ENCODE measurements at regions not wholly inside any gene's neighbourhood (a gene's known extent, or its start where the extent isn't known, plus 50 kb on each side); places are given as distances from the start of the nearest gene placed in this dataset.

DNA sequence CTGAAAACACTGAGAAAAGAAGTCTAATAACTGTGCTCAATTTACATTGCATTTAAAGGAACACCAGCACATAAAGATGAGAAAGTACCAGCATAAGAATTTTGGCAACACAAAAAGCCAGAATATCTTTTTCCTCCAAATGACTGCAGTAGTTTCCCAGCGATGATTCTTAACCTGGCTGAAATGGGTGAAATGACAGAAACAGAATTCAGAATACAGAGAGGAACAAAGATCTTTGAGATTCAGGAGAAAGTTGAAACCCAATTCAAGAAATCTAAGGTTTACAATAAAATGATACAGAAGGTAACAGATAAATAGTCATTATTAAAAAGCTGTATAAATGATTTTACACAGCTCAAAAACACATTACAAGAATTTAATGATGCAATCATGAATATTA is 197.0 kb upstream of the EYS start:
- DNase-seq, result no peak
- Mint-ChIP-seq H3K4me1 (ENCODE audit: low read depth) (no peaks in the 10 kb centered on the region), H3K4me3 (no peak overlapping the region), H3K36me3 (ENCODE audit: low read depth) (no peaks in the 10 kb centered on the region), H3K27ac (no peak overlapping the region), H3K9me3 (peaks cover 35% of the 10 kb centered on the region), H3K27me3 (ENCODE audit: insufficient read depth) (no peaks in the 10 kb centered on the region)
- no peak for TF ChIP-seq CTCF (IDR thresholded peaks at IDR 0.05)

GRCh38 chr6:65900928-65901327 is 193.9 kb upstream of the EYS start:
- Mint-ChIP-seq H3K4me3 (no peak overlapping the region), H3K4me1 (ENCODE audit: low read depth) (no peaks in the 10 kb centered on the region), H3K27me3 (ENCODE audit: insufficient read depth) (no peaks in the 10 kb centered on the region; the same call in 1 of the 2 replicates)

DNA sequence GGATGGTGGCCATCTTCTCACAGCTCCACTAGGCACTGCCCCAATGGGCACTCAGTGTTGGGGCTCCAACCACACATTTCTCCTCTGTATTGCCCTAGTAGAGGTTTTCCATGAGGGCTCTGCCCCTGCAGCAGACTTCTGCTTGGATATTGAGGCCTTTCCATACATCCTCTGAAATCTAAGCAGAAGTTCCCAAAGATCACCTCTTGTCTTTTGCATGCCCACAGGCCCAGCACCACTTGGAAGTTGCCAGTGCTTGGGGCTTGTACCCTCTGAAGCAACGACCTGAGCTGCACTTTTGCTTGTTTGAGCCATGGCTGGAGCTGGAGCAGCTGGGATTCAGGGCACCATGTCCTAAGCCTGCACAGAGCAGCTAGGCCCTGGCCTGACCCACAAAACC is 189.1 kb upstream of the EYS start:
- H3K27me3 Mint-ChIP-seq (ENCODE audit: insufficient read depth), result no peaks in the 10 kb centered on the region; the same call in 1 of the 2 replicates
- H3K27ac Mint-ChIP-seq, result no peak overlapping the region
- TF ChIP-seq CTCF (IDR thresholded peaks at IDR 0.05), result no peak
- no peaks in the 10 kb centered on the region for H3K36me3 Mint-ChIP-seq (ENCODE audit: low read depth)
- no peak overlapping the region for H3K4me3 Mint-ChIP-seq
- peaks cover 32% of the 10 kb centered on the region for H3K9me3 Mint-ChIP-seq
- no peak for DNase-seq
- H3K4me1 Mint-ChIP-seq (ENCODE audit: low read depth), result no peaks in the 10 kb centered on the region

More at GRCh38 chr6:65900928-65901327, 193.9 kb upstream of the EYS start:
- Mint-ChIP-seq H3K27ac (no peak overlapping the region), H3K36me3 (ENCODE audit: low read depth) (no peaks in the 10 kb centered on the region), H3K9me3 (peaks cover 45% of the 10 kb centered on the region)
- DNase-seq, result no peak
- TF ChIP-seq CTCF (IDR thresholded peaks at IDR 0.05), result no peak

DNA sequence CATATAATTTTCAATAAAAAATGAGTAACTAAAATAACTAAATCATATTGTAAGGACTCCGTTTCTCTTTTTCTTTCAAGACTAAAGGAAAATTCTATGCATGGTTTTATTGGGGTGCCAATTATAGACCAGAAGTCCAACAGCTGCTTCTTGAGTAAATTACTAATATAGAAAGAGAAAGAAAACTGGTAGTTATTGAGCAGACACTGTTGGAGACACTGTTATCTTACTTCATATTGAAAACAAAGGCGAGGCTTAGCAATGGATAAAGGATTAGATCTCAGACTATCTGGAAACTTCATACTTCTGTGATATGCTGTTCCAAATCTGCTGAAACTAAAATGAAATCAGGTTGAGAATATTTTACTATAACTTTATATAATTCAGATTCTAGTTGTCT is 169.6 kb upstream of the EYS start:
- Mint-ChIP-seq H3K27me3 (ENCODE audit: insufficient read depth) (no peaks in the 10 kb centered on the region), H3K27ac (no peak overlapping the region), H3K9me3 (peaks cover 10% of the 10 kb centered on the region), H3K4me3 (no peak overlapping the region), H3K36me3 (ENCODE audit: low read depth) (no peaks in the 10 kb centered on the region), H3K4me1 (ENCODE audit: low read depth) (no peaks in the 10 kb centered on the region)
- DNase-seq, result no peak
- TF ChIP-seq CTCF (IDR thresholded peaks at IDR 0.05), result no peak

- Mint-ChIP-seq H3K4me1 (ENCODE audit: low read depth) (no peaks in the 10 kb centered on the region), H3K27ac (no peak overlapping the region), H3K36me3 (ENCODE audit: low read depth) (peaks cover 5% of the 10 kb centered on the region; the same call in 1 of the 2 replicates), H3K4me3 (no peak overlapping the region), H3K27me3 (ENCODE audit: insufficient read depth) (no peaks in the 10 kb centered on the region), H3K9me3 (peaks cover 34% of the 10 kb centered on the region)
- DNase-seq, result no peak
- TF ChIP-seq CTCF (IDR thresholded peaks at IDR 0.05), result no peak
These were observed 145.4 kb upstream of the EYS start for GRCh38 chr6:65852369-65852852.

DNA sequence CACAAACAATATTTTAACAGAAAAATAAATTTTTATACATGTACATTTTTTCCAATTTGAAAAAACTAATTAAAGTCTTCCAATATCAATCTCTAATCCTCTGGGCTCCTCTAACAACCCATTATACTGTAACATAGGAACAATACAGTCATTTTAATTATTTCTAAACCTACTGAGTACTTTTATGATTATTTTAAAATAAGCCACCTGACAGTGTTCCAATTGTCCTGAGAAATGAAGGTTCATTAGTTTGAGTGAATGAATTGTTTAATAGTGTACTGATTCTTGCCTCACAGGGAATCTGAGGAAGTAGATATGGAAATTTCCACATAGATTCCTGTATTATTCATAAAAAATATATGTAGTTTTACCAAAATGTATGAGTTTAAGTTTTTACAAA is 123.1 kb upstream of the EYS start:
- no peak for DNase-seq
- Mint-ChIP-seq H3K9me3 (peaks cover 23% of the 10 kb centered on the region), H3K27me3 (ENCODE audit: insufficient read depth) (peaks cover 2% of the 10 kb centered on the region), H3K4me1 (ENCODE audit: low read depth) (no peaks in the 10 kb centered on the region), H3K36me3 (ENCODE audit: low read depth) (no peaks in the 10 kb centered on the region), H3K27ac (no peak overlapping the region), H3K4me3 (no peak overlapping the region)
- TF ChIP-seq CTCF (IDR thresholded peaks at IDR 0.05), result no peak
